Activated effector memory CD4-positive, alpha-beta T cell treated with Interleukin-2 at 50 U/mL for 16 hours (primary cell): ENCODE measurements at regions not wholly inside any gene's neighbourhood (a gene's known extent, or its start where the extent isn't known, plus 50 kb on each side); places are given as distances from the start of the nearest gene placed in this dataset.

Source experiments
- DNase-seq: peaks from one replicate; pipeline ENCODE4 v3.0.0-alpha.2; 2020

GRCh38 chr6:100130630-100131029 is 136.6 kb upstream of the MCHR2 start:
- DNase-seq: no peak

- no peak for DNase-seq
Observed at GRCh38 chr6:100126790-100127484, 132.9 kb upstream of the MCHR2 start.

GRCh38 chr6:100121854-100122609 is 128.0 kb upstream of the MCHR2 start:
- no peak for DNase-seq

- DNase-seq: no peak
Observed at GRCh38 chr6:100119261-100119660, 125.2 kb upstream of the MCHR2 start.

GRCh38 chr6:100118301-100118700 is 124.3 kb upstream of the MCHR2 start:
- DNase-seq: no peak

- DNase-seq: no peak
Observed at GRCh38 chr6:100117680-100118079, 123.7 kb upstream of the MCHR2 start.

- DNase-seq: no peak
Observed at GRCh38 chr6:100116411-100117194, 122.6 kb upstream of the MCHR2 start.

- no peak for DNase-seq
Observed at GRCh38 chr6:100115407-100116101, 121.5 kb upstream of the MCHR2 start.

- DNase-seq: no peak
Observed at GRCh38 chr6:100112855-100113508, 119.0 kb upstream of the MCHR2 start.

GRCh38 chr6:100105919-100106529 is 112.0 kb upstream of the MCHR2 start:
- no peak for DNase-seq

GRCh38 chr6:100105138-100105537 is 111.1 kb upstream of the MCHR2 start:
- DNase-seq: no peak

GRCh38 chr6:100103931-100104330 is 109.9 kb upstream of the MCHR2 start:
- DNase-seq: no peak

- DNase-seq: no peak
Observed at GRCh38 chr6:100103194-100103593, 109.2 kb upstream of the MCHR2 start.

GRCh38 chr6:100101644-100102043 is 107.6 kb upstream of the MCHR2 start:
- DNase-seq: no peak

GRCh38 chr6:100100776-100101175 is 106.8 kb upstream of the MCHR2 start:
- no peak for DNase-seq

- no peak for DNase-seq
Observed at GRCh38 chr6:100099189-100100074, 105.4 kb upstream of the MCHR2 start.

- no peak for DNase-seq
Observed at GRCh38 chr6:100096936-100097335, 102.9 kb upstream of the MCHR2 start.

- no peak for DNase-seq
Observed at GRCh38 chr6:100096341-100096740, 102.3 kb upstream of the MCHR2 start.

GRCh38 chr6:100093405-100093804 is 99.4 kb upstream of the MCHR2 start:
- DNase-seq: no peak

- no peak for DNase-seq
Observed at GRCh38 chr6:100088009-100088408, 94.0 kb upstream of the MCHR2 start.

GRCh38 chr6:100084991-100085364 is 91.0 kb upstream of the MCHR2 start:
- DNase-seq: no peak
